CD14-positive monocyte (primary cell): ENCODE measurements at regions not wholly inside any gene's neighbourhood (a gene's known extent, or its start where the extent isn't known, plus 50 kb on each side); places are given as distances from the start of the nearest gene placed in this dataset.
"Not testable (repeated sequence)": the region's sequence is repeated elsewhere in the genome, so short reads cannot be mapped to it uniquely, and the experiment has no call there.

ENCODE experiments used
- DNase-seq, 3 donors: peaks; one replicate each; pipeline ENCODE4 v3.0.0-alpha.2; 2011 to 2022
- H2AFZ ChIP-seq: 2 replicates; pipeline ENCODE4 v1.6.0; 2012; ENCODE audit warnings: mild to moderate bottlenecking, low read depth, low read length, inconsistent platforms; ENCODE audit not compliant: insufficient read depth, poor library complexity, severe bottlenecking
- H3K27ac ChIP-seq, 2 donors: 1 replicate in 1 of 2; 2 replicates in 1 of 2; pipeline ENCODE4 v1.5.1; 2012 to 2013; ENCODE audit warnings: low read length in 2 of 2, control low read depth in 1 of 2, inconsistent platforms in 1 of 2, low read depth in 1 of 2, mild to moderate bottlenecking in 1 of 2
- H3K27me3 ChIP-seq, 2 donors: one replicate each; pipeline versions ENCODE4 v1.6.0 to v1.6.1; 2011 to 2013; ENCODE audit warnings: low read length in 2 of 2; ENCODE audit not compliant: control insufficient read depth in 2 of 2, insufficient read depth in 2 of 2
- H3K36me3 ChIP-seq, 2 donors: replicated peaks in 1 of 2; 1 replicate in 1 of 2; 2 replicates in 1 of 2; pipeline versions ENCODE4 v1.5.1 to v1.6.1; 2012 to 2013; ENCODE audit warnings: low read length in 2 of 2, control low read depth in 1 of 2, inconsistent platforms in 1 of 2, mild to moderate bottlenecking in 1 of 2; ENCODE audit not compliant: insufficient read depth in 2 of 2, control insufficient read depth in 1 of 2
- H3K4me1 ChIP-seq, 2 donors: 1 replicate in 1 of 2; 2 replicates in 1 of 2; pipeline versions ENCODE4 v1.5.1 to v1.6.1; 2012 to 2013; ENCODE audit warnings: low read length in 2 of 2, control low read depth in 1 of 2, inconsistent platforms in 1 of 2, mild to moderate bottlenecking in 1 of 2, moderate library complexity in 1 of 2; ENCODE audit not compliant: insufficient read depth in 2 of 2, control insufficient read depth in 1 of 2
- H3K4me2 ChIP-seq: replicated peaks from 2 replicates; pipeline ENCODE3; 2012; ENCODE audit warnings: low read length, moderate library complexity, mild to moderate bottlenecking; ENCODE audit not compliant: poor library complexity, severe bottlenecking; ENCODE audit errors: extremely low read depth
- H3K4me3 ChIP-seq, 3 experiments: fragments of 200-600 bp in 1 of 3; sonication (generic) in 1 of 3; replicated peaks in 1 of 3; 1 replicate in 2 of 3; 2 replicates in 1 of 3; pipeline ENCODE4 v1.5.1; 2011 to 2013; ENCODE audit warnings: low read length in 3 of 3, mild to moderate bottlenecking in 3 of 3, control low read depth in 2 of 3, low read depth in 2 of 3, inconsistent platforms in 1 of 3, moderate library complexity in 1 of 3
- H3K79me2 ChIP-seq: 2 replicates; pipeline ENCODE4 v1.6.0; 2012; ENCODE audit warnings: mild to moderate bottlenecking, control low read depth, inconsistent platforms, low read length, moderate library complexity; ENCODE audit not compliant: insufficient read depth
- H3K9ac ChIP-seq: 2 replicates; pipeline ENCODE4 v1.6.0; 2017; ENCODE audit warnings: low read length, mild to moderate bottlenecking; ENCODE audit not compliant: insufficient read depth, poor library complexity, severe bottlenecking
- H3K9me3 ChIP-seq, 2 donors: replicated peaks in 1 of 2; 1 replicate in 1 of 2; 2 replicates in 1 of 2; pipeline versions ENCODE4 v1.5.1 to v1.6.1; 2012 to 2013; ENCODE audit warnings: low read length in 2 of 2, control low read depth in 1 of 2; ENCODE audit not compliant: control insufficient read depth in 1 of 2, insufficient read depth in 1 of 2
- H4K20me1 ChIP-seq: 2 replicates; pipeline ENCODE4 v1.6.0; 2012; ENCODE audit warnings: mild to moderate bottlenecking, low read length, control low read depth, moderate library complexity; ENCODE audit not compliant: insufficient read depth
- H3K27ac Mint-ChIP-seq, 7 donors: one replicate each; pipeline ENCODE4 v1.8.0; 2020; ENCODE audit warnings: mild to moderate bottlenecking in 7 of 7, mixed read lengths in 7 of 7, moderate library complexity in 6 of 7, inconsistent platforms in 2 of 7
- H3K27me3 Mint-ChIP-seq, 3 donors: one replicate each; pipeline ENCODE4 v1.8.0; 2021 to 2022; ENCODE audit warnings: low read depth in 3 of 3, mild to moderate bottlenecking in 3 of 3, mixed read lengths in 3 of 3, moderate library complexity in 3 of 3, inconsistent platforms in 1 of 3
- H3K36me3 Mint-ChIP-seq, 2 donors: one replicate each; pipeline ENCODE4 v1.8.0; 2020; ENCODE audit warnings: mixed read lengths in 2 of 2, inconsistent platforms in 1 of 2, mild to moderate bottlenecking in 1 of 2
- H3K4me1 Mint-ChIP-seq: one replicate; pipeline ENCODE4 v1.8.0; 2020; ENCODE audit warnings: mild to moderate bottlenecking, mixed read lengths
- H3K4me3 Mint-ChIP-seq, 2 donors: one replicate each; pipeline ENCODE4 v1.8.0; 2020; ENCODE audit warnings: mild to moderate bottlenecking in 2 of 2, mixed read lengths in 2 of 2, moderate library complexity in 1 of 2
- H3K9me3 Mint-ChIP-seq, 7 donors: one replicate each; pipeline ENCODE4 v1.8.0; 2020 to 2022; ENCODE audit warnings: mixed read lengths in 7 of 7, mild to moderate bottlenecking in 6 of 7, moderate library complexity in 6 of 7, inconsistent platforms in 2 of 7
- CTCF ChIP-seq: fragments of 200-600 bp; IDR thresholded peaks from one replicate; pipeline ENCODE4 v1.8.0; 2022; ENCODE audit warnings: antibody characterized with exemption, mild to moderate bottlenecking
- WGBS: methylation state at CpG from one replicate; pipeline ENCODE4 v1.1.5; 2013; ENCODE audit warnings: missing lambda C conversion rate; ENCODE audit not compliant: insufficient coverage; 5-methylcytosine and 5-hydroxymethylcytosine counted together
- intact Hi-C, 2 donors: fragments of 100-400 bp; cut with micrococcal nuclease; formaldehyde crosslinking; loops; one replicate each; pipeline versions ENCODE4 v1.15.0 to v1.15.1; 2023

GRCh38 chr2:175792199-175792598, 209.9 kb downstream of the LNPK start:
- Mint-ChIP-seq H3K27me3 (peaks cover 0 to 2% (median 1%) of the 10 kb centered on the region in 3 donors), H3K9me3 (peaks cover 16 to 21% (median 18%) of the 10 kb centered on the region in 7 donors), H3K4me3 (no peak overlapping the region), H3K4me1 (no peaks in the 10 kb centered on the region), H3K36me3 (no peaks in the 10 kb centered on the region), H3K27ac (no peak overlapping the region)
- no peaks in the 10 kb centered on the region for H3K27me3 ChIP-seq
- no peaks in the 10 kb centered on the region for H3K4me1 ChIP-seq
- H3K4me2 ChIP-seq: no peak overlapping the region
- no peak for TF ChIP-seq CTCF
- intact Hi-C loops: no loop called here
- H3K4me3 ChIP-seq: no peak overlapping the region
- no peaks in the 10 kb centered on the region for H3K36me3 ChIP-seq
- H3K79me2 ChIP-seq: no peaks in the 10 kb centered on the region
- no peaks in the 10 kb centered on the region for H4K20me1 ChIP-seq
- no peak overlapping the region for H3K9ac ChIP-seq
- peaks cover 16 to 22% of the 10 kb centered on the region in 2 donors for H3K9me3 ChIP-seq
- DNase-seq: no peak
- no CpG with 5 or more reads among the region's 5 CpGs for WGBS
- H2AFZ ChIP-seq: no peak overlapping the region
- no peak overlapping the region for H3K27ac ChIP-seq

DNA sequence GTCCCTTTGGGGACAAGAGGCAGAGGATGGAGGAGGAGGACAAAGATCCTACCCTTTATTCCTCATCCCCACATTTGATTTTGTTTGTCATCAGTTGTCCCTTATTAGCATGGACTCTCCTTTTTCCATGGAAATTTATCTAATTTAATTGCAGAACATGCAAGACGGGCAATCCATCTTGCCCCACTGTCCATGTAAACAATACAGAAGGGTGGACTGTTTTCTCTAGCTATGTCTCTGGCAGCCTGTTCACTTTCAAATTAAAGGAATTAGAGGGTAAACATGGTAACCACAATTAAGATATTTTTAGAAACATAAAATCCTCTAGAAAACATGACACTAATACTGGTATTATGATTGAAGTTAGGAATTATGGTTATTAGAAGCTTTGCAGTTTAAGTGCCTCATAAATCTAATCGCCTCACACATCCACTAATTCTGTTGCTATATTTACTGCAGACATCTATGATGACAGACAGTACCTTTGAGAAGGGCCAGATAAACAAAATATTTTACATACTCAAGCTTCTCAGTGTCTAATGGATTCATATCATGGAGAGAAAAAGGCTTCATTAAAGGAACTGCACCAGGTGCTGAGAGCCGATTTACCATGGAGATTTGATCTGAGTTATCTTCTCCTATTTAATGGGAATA, 215.5 kb downstream of the LNPK start:
- Histone ChIP-seq H3K27ac (no peak overlapping the region), H4K20me1 (no peaks in the 10 kb centered on the region), H3K9ac (no peak overlapping the region), H3K27me3 (no peaks in the 10 kb centered on the region), H3K4me3 (no peak overlapping the region), H3K9me3 (no peaks in the 10 kb centered on the region), H3K79me2 (no peaks in the 10 kb centered on the region), H2AFZ (no peak overlapping the region), H3K36me3 (no peaks in the 10 kb centered on the region), H3K4me2 (no peak overlapping the region), H3K4me1 (no peaks in the 10 kb centered on the region)
- intact Hi-C loops: no loop called here
- Mint-ChIP-seq H3K4me3 (no peak overlapping the region), H3K36me3 (no peaks in the 10 kb centered on the region), H3K9me3 (peaks cover 2 to 7% (median 4%) of the 10 kb centered on the region in 7 donors), H3K27ac (no peak overlapping the region), H3K4me1 (no peaks in the 10 kb centered on the region), H3K27me3 (peaks cover 0 to 6% (median 3%) of the 10 kb centered on the region in 3 donors)
- no peak for TF ChIP-seq CTCF
- DNase-seq: no peak
- WGBS: 80% methylated on average over 1 of the region's 3 CpGs

- H3K4me3 Mint-ChIP-seq, H3K4me1 ChIP-seq, H3K36me3 Mint-ChIP-seq, H3K27me3 ChIP-seq, H3K79me2 ChIP-seq, H3K9ac ChIP-seq, H2AFZ ChIP-seq, H3K4me1 Mint-ChIP-seq, H3K36me3 ChIP-seq, H3K4me2 ChIP-seq, DNase-seq, H3K4me3 ChIP-seq, H3K27ac Mint-ChIP-seq, H3K9me3 ChIP-seq, H4K20me1 ChIP-seq, H3K27me3 Mint-ChIP-seq, intact Hi-C loops, H3K27ac ChIP-seq: not testable (repeated sequence)
- peaks cover 6 to 20% (median 7%) of the 10 kb centered on the region in 7 donors for H3K9me3 Mint-ChIP-seq
- no CpG with 5 or more reads among the region's 2 CpGs for WGBS
Measured at GRCh38 chr2:175777337-175777736, 224.7 kb downstream of the LNPK start.
